22Rv1 (cell line): ENCODE measurements at regions not wholly inside any gene's neighbourhood (a gene's known extent, or its start where the extent isn't known, plus 50 kb on each side); places are given as distances from the start of the nearest gene placed in this dataset.

Experiments used
- ZFX ChIP-seq: fragments of 450-650 bp; IDR thresholded peaks from 2 replicates; pipeline ENCODE4 v1.6.1; 2017; ENCODE audit warnings: antibody characterized with exemption, borderline replicate concordance
- TF ChIP-seq, protein P1 (sequence below): fragments of 450-650 bp; IDR thresholded peaks from 2 replicates; pipeline ENCODE4 v1.5.1; 2017; ENCODE audit warnings: mild to moderate bottlenecking

DNA sequence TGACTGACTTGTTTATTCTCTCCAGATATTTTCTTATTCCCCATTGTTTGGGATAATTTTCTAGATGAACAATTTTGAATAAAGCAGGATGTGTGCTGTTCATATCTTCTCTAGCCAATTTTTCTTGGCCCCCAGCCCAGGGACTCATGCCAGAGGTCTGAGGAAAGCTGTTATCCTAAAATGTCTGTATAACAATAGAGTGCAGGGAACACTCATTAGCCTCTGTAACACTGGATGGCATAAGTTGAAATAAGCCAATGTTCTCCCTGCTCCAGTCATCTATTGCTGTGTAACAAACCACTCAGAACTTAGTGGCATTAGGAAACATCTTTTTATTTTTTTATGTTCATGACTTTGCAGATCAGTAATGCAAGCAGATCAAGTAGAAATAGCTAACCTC lies 121.7 kb upstream of the TRIM24 start:
- TF ChIP-seq, protein P1, sequence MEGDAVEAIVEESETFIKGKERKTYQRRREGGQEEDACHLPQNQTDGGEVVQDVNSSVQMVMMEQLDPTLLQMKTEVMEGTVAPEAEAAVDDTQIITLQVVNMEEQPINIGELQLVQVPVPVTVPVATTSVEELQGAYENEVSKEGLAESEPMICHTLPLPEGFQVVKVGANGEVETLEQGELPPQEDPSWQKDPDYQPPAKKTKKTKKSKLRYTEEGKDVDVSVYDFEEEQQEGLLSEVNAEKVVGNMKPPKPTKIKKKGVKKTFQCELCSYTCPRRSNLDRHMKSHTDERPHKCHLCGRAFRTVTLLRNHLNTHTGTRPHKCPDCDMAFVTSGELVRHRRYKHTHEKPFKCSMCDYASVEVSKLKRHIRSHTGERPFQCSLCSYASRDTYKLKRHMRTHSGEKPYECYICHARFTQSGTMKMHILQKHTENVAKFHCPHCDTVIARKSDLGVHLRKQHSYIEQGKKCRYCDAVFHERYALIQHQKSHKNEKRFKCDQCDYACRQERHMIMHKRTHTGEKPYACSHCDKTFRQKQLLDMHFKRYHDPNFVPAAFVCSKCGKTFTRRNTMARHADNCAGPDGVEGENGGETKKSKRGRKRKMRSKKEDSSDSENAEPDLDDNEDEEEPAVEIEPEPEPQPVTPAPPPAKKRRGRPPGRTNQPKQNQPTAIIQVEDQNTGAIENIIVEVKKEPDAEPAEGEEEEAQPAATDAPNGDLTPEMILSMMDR = no peak
- TF ChIP-seq ZFX = no peak
